Stimulated activated CD8-positive, alpha-beta memory T cell treated with anti-CD3 and anti-CD28 coated beads, Interleukin-15, amount 100 ng/mL, for 24 hours (primary cell): ENCODE measurements at regions not wholly inside any gene's neighbourhood (a gene's known extent, or its start where the extent isn't known, plus 50 kb on each side); places are given as distances from the start of the nearest gene placed in this dataset.

Experiments used
- DNase-seq: peaks from one replicate; pipeline ENCODE4 v3.0.0-alpha.2; 2020; ENCODE audit warnings: low read depth

DNA sequence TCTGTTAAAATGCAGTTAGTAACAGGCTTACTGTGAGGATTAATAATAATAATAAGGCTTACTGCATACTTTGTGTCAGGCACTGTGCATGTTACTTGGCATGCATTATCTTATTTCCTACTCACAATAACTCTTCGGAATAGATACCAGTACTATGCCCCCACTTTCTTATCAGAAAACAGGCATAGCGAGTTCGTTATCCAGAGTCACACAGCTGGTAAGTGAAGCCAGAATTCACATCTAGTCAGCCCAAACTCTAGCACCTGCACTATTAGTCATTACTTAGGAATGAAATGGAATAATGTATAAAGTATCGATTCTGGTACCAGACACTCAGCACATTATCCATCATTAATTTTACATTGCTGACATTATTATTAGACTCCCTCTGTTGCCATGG lies 155.7 kb upstream of the BLID start:
- DNase-seq = no peak

DNA sequence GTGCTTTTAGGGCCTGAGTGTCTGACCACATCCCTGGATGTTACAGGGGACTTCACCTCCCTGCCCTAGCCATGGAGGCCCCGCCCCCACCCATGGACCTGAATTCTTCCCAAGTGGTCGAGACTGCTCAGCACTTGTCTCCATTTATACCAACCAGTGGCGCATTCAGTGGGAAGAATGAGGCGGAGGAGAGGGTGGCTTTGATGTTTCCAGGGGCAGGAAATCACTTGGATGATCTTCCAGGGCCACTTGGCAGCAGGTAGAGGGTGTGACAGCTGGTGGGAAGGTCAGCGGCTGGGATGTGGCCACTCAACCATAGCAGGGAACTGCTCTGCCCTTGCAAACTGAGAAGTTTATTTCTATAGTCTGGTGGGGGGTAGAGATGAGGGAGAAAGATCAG lies 155.1 kb upstream of the BLID start:
- no peak for DNase-seq

DNA sequence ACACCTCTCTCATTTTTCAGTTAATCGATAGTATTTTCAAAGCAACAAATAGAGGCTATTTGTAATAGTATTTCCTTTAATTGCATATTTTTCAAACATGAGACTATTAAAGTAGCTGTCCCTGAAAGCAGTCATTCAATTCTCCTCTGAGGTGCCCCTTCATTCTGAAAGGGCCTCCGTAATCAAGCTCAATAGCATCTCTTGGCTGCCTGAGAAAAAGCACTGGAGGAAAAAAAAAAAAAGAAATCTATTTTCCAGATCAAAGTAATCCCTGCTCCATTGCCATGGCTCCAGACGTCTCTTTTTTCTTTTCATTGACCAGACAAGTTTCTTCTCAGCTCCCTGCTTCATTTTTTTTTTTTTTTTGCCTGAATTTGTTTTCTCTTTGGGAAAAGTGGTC lies 154.5 kb upstream of the BLID start:
- DNase-seq = no peak

DNA sequence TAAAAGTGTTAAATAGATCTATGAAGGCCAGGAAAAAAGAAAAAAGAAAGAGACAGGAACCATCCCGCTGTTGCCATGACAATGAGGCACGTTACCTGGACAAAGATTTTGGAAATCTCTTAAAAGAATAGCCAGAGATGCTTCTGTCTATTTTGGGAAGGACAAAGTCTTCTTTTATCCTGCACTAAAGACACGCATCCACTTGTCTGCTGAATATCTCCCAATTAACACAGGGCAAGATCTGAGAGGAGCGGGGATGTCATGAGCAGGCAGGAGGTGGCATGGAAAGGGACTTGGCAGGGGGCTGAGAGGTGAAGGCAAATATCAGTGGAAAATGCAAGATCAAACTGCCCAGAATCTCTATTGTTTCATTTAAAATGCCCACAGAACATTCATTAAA lies 153.8 kb upstream of the BLID start:
- DNase-seq = no peak

DNA sequence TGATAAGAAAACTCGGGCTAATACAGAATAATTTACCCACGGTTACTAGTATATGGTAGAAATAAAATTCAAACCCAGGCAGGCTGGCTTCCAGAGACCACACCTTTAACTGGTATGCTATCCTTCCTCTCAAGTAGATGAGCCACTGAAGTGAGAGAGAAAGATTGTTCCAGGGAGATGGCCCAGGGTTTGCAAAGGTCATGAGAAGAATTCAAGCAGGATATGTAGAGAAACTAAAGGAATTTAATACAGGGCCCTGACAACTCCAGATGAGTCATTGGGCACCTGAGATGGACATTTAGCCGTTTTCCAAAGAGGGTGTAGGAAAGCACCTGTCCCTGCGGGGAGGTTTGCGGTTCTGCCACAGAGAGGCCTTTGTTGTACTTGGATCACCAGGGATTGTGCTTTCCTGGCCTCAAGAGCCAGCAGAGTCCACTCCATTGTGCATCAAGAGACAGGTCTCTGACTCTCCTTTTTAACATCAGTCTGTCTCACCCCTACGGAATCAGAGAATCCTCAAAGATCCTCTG lies 152.7 kb upstream of the BLID start:
- DNase-seq = no peak

DNA sequence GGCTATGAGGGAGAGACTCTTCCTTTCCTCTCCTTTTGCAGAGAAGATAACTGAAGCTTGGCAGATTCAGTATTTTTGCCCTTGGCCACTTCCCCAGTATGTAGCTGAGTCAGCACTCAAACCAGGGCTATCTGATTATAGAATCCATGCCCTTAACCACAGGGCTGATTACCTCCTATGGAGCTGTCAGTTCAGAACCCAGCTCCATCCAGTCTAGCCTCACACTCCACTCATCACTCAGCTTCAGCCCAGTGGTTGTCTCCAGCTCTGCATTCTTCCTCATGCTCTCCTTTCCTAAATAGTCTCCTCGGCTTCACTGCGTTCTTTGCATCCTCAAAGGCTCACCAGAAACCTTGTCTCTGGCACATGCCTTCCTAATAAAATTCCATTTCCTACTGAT lies 151.6 kb upstream of the BLID start:
- DNase-seq = no peak

DNA sequence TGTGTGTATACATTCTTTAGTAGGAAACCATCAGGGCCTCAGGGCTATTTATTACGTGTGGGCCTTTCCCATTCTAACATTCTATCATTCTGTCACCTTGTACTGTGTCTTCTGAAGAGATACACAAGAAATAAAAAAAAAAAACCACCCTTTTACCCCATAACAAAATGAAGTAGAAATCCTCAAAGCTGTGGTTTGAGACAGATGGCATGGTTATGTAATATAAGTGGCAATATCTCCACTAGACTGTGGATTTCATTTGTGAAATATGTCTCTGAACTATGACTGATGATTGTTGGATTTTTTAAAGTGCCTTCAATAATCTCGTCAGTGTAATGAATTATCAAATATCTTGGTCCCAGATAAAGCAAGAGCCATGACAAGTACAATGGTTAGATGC lies 150.0 kb upstream of the BLID start:
- no peak for DNase-seq

DNA sequence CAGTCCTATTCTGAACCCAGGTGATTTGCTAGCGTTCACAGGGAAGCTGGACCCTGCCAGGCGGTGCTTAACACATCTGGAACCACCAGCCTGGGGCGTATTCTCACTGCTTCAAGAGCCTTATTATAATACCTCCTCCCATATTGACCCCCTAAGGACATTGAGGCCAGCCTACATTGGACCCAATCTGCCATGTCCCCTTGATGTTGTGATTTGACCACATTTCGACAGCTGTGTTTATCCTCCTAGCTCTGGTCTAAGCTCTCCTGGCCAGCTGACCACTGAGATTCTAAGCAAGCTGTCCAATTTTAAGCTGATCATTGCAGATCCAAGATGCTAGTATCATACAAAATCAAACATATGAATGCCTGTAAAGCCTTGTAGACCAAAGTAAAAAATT lies 148.1 kb upstream of the BLID start:
- DNase-seq = no peak

DNA sequence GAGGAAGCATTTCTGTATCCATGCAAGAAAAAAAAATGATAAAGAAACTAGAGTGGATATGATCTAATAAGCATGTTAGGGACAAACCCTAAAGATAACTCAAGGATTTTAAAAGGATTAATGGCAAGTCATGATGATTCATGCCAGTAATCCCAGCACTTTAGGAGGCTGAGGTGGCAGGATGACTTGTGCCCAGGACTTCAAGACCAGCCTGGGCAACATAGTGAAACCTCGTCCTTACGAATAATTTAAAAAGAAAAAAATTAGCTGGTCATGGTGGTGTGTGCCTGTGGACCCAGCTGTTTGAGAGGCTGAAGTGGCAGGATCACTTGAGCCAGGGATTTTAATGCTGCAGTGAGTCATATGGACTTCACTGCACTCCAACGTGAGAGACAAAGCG lies 145.5 kb upstream of the BLID start:
- no peak for DNase-seq

DNA sequence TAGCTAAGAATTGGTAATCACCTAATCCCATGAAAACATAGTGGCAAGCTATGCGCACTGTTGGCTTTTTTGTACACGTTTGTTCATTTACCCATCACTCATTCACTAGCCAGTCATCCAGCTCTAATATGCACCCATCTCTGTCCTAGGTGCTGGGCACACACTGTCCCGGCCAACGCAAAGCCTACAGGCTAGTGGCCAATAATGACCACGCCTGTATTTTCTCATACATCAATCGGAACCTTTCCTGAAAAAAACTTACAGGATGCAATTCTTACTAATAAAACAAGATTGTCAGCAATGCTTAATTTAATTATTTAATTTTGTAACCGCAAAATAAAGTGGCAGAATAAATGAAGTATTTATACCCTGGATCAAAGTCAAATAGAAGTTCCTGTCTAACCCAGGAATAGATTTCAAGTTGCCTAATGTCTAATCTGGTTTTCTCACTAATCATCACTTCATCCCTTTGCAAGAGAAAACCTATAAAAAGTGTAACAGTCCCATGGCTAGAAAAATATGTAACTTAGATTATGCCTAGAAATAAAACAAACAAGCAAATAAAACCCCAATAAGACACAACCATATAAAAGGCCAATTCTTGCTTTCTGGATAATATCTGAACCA lies 143.3 kb upstream of the BLID start:
- DNase-seq = no peak

DNA sequence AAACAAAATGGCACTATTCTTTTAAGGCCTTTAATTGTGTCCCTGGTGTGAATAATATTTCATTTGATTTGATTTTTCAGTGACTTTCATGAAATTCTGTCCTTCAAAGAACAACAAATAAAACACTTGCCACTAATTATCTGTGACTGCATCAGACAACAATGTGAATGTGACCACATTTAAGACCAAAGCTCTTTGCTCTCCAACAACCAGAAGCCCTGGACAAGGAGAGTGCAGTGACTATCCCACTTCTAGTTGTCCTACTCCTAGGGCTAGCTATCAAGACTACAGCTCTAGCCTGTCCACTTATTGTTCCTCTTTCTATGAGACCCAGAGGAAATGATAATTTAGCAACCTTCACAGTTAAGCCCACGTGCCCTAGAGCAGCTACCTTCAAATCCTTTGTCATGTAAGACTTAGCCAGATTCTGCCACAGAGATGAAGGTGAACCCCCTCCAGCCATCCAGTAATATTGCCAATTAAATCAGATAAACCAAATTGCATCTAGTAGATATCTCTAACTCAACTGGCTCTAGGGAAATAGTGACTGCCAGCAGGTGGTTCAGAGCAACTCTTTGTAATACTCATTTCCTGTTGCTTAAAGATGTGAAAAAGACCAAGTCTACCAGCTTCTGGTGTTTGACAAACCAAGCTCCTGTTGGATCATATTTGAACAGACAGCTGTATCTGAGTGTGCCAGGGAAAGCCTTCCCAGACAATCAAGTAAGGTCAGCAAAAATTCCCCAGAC lies 142.6 kb upstream of the BLID start:
- no peak for DNase-seq

DNA sequence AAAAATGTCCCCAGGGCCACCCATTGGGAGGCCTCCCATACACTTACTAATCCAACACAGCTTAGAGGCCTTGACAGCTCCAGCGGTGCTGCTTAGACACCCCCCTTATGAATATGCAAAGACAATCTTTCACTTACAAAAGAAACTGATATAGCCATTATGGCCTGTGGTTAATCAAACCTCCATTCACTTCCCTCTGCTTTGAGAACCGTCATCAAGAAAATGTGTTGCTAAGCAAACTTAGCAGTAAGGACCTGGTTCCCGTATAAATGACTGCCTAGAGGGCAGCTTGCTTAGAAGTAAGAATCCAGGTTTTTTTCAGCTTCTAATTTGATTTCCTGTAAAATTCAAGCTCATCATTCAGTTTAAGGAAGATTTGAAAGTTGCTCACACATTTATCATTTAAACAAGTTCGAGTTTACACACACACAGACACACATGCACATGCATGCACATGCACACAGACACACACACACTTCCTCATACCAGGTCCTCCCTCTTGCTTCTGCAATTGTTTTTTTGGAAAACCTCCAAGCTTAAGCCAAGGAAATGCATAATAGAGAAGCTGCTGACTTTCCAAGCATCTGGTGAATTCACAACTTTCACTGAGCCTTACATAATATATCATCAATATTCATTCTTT lies 137.7 kb upstream of the BLID start:
- DNase-seq = no peak

DNA sequence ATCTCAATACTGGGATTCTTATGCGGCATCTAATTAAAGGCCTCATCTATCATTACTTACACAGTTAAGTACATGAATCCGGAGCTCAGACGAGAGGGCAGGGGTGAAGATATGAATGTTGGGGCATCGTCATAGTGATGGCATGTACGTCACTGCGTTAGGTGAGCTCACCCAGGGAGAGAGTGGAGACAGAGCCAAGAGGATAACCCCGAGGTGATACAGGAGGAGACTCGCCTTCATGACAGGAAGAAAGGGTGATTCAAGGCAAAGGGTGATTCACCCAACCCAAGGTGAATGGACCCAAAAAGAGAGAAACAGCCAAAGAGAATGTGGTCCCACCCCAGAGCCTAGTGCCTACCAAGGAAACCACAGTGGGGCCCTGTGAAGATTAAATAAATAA lies 132.9 kb upstream of the BLID start:
- DNase-seq = no peak

DNA sequence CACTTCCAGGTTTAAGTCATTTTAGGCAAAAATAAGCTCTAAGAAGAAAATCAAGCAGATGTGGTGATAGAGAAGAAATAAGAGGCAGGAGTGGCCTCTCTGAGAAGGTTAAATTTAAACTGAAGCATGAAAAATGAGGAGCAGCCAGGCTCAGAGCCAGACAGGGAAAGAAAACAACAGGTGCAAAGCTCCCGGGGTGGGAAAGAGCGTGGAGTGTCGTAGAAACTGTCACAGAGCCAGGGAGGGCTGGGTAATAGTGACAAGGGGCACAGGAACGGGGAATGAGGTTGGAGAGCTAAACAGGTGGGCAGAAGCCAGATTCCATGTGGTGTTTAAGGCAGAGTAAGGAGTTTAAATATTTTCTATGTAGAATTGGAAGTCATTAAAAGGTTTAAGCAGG lies 132.1 kb upstream of the BLID start:
- no peak for DNase-seq

DNA sequence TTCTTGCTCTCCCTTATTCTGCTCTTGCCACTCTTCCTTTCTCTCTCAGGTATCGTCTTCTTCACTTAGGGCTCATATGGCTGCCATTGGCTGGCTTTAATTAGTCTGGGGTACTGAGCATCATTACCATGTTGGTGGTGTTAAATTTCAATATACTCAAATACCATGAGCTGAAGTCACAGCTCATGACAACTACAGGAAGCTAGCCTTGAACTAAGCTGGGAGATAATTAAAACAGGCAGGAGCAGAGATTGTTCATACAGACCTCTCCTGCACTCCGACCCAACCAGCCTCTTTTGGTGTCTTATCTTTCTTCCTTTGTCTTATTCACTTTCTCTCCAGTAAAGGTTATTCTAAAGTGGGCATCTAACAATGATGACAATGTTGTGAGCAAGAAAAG lies 130.9 kb upstream of the BLID start:
- DNase-seq = no peak

DNA sequence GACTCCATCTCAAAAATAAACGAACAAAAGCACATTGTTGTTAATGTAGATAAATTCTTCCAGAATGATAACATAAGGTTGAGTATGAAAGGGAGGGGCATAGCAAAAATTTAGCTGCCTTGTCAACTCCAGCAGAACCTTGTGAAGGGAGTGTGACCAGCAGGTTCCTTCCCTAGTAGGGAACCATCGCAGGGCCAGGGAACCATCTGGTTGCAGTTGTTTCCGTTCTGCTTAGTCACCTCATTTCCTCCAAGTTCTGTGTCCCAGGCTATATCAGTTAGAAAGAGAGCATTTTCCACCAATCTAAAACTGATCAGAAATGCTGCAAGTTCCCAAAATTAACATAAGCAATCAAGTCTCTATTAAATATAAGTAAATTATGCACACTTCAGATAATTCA lies 126.7 kb upstream of the BLID start:
- DNase-seq = no peak

DNA sequence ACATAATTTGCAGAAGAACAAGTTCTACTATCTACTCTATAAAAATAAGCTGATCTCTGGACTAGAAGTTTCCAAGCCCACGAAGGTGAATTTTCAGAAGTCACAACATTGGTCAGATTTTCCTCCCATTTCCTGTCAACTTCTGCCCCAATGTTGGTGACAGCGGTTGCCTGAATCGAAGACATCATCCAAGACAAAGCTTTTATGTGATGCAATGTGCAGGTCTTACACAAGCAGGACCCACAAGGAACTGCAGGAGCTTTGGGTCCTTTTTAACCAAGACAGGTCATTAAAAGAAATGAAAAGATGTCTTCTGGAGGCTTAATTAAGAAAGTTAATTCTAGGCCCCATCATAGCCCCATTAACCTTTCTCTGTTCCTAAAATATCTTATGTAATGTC lies 125.6 kb upstream of the BLID start:
- no peak for DNase-seq

DNA sequence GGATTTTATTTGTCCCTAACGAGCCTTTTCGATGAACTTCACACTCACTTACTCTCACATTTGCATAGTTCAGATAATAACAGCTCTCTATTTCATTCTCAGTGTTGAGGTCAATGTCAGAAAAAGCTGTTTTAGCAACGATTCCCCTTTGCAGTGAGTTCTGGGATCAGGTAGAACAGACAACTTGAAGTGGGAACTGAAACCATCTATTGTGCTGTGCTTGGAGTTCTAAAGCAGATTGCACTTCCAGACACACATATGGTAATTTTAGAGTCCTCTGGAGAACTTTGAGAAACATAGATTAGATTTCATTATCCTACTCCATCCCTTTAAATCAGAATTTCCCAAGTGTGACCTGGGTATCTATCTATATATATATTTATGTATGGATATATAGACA lies 124.6 kb upstream of the BLID start:
- no peak for DNase-seq

DNA sequence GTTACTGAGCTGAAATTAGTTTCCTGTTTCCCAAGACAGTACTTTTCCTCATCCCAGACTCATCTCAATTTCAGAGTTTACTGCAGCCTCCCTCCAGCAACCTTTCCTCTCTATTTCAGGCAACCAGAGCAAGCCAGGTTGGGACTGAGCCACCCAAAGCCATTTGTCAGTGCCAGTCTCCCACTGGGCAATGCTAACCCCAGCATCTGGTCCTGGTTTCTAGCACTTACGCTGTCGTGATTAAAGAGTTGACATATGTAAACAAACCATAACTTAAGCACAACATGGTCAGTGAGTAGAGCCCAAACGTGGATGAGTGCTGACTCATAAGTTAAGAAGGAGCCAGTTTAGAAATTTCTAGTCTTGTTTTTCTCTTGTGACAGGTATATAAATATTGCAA lies 119.6 kb upstream of the BLID start:
- no peak for DNase-seq

DNA sequence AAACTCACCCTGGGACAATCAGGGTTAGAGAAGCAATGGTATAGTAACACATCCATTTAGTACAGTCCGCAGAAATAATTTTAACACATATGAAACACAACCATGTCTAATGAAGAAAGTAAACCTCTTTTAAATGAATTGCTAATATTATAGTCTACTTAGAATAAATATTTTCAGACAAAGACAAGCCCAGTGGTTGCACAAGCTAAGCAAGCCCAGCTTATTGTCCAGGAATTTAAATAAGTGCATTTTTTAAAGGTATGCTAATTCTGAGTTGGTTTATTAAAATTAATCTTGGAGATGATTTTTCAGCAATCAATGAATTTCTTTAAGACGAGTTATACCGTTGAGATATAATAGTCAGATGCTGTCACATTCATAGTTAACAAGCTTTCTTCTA lies 118.8 kb upstream of the BLID start:
- DNase-seq = no peak

DNA sequence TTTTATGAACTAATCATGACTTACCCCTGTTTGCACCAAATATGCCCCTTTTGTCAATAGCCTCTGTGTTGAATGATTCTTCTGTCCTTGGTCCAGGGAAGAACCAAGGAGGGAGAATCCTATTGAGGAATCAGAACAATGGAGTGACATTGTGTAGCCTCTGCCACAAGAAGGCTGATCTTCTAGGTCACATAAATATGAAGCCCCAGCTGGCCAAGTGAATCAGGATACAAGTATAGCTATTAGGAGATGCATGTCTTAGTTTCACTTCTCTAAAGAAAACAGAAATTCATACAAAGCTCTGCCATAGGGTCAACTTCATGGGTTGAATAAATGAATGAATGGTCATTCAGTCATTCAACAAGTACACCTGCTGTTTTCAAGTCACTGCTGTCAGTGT lies 118.2 kb upstream of the BLID start:
- no peak for DNase-seq

DNA sequence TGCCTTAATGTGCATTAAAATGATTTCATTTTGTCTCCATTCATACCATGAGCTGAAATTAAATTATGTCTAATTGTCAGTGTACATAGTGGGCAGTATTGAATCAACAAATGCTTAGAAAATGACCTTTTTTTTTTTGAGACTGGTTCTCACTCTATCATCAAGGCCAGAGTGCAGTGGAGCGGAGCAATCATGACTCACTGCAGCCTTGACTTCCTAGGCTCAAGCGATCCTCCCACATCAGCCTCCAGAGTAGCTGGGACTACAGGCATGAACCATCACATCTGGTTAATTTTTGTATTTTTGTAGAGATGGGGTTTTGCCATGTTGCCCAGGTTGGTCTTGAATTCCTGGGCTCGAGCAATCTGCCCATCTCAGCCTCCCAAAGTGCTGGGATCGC lies 117.0 kb upstream of the BLID start:
- no peak for DNase-seq

DNA sequence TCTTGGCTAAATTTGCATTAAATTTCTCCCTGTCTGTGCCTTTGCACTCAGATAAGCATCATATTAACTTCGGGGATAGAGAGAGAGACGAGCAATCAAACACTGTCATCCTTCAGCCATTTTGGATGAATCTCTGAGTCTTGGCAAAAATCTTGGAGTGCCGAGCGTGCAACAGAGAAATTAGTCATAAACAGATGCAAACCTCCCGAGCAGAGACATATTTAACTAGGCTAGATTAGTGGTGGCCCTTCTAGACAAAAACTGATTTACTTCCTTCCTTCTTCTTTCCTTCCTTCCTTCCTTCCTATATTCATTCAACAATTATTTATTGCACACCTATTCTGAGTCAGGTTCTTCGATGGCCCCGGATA lies 114.4 kb upstream of the BLID start:
- DNase-seq = no peak
